Inflammatory macrophage treated with lipopolysaccharide for 1 hour (primary cell): ENCODE measurements at regions not wholly inside any gene's neighbourhood (a gene's known extent, or its start where the extent isn't known, plus 50 kb on each side); places are given as distances from the start of the nearest gene placed in this dataset.
A peak's percentile ranks its signal among the peaks of the same experiment; 100 is the strongest.
"Not testable (repeated sequence)": the region's sequence is repeated elsewhere in the genome, so short reads cannot be mapped to it uniquely, and the experiment has no call there.

ENCODE experiments used
- DNase-seq, 2 donors: peaks; one replicate each; pipeline ENCODE4 v3.0.0-alpha.2; 2020 to 2022

GRCh38 chr14:25431211-25432076, 381.5 kb upstream of the STXBP6 start:
- DNase-seq, result no peak

GRCh38 chr14:25430808-25431207, 380.9 kb upstream of the STXBP6 start:
- no peak for DNase-seq

GRCh38 chr14:25412998-25413397, 363.1 kb upstream of the STXBP6 start:
- no peak for DNase-seq

GRCh38 chr14:25411781-25412757, 362.1 kb upstream of the STXBP6 start:
- peak in 1 of 2 donors; percentile 4 for DNase-seq

- DNase-seq, result peak; percentile 30 to 71
Observed at GRCh38 chr14:25406818-25407217, 356.9 kb upstream of the STXBP6 start.

- DNase-seq, result peak; percentile 25 to 74
Observed at GRCh38 chr14:25400607-25401206, 350.8 kb upstream of the STXBP6 start.

- DNase-seq, result no peak
Observed at GRCh38 chr14:25396128-25396527, 346.2 kb upstream of the STXBP6 start.

GRCh38 chr14:25394791-25395391, 344.9 kb upstream of the STXBP6 start:
- DNase-seq, result no peak

- no peak for DNase-seq
Observed at GRCh38 chr14:25394356-25394755, 344.4 kb upstream of the STXBP6 start.

- DNase-seq, result no peak
Observed at GRCh38 chr14:25389948-25390347, 340.0 kb upstream of the STXBP6 start.

- no peak for DNase-seq
Observed at GRCh38 chr14:25381498-25381897, 331.6 kb upstream of the STXBP6 start.

- DNase-seq, result no peak
Observed at GRCh38 chr14:25375639-25376038, 325.7 kb upstream of the STXBP6 start.

GRCh38 chr14:25371068-25371467, 321.1 kb upstream of the STXBP6 start:
- no peak for DNase-seq

- not testable (repeated sequence) for DNase-seq
Observed at GRCh38 chr14:25370057-25370456, 320.1 kb upstream of the STXBP6 start.

GRCh38 chr14:25358330-25358729, 308.4 kb upstream of the STXBP6 start:
- no peak for DNase-seq

- no peak for DNase-seq
Observed at GRCh38 chr14:25351269-25351668, 301.3 kb upstream of the STXBP6 start.

GRCh38 chr14:25350802-25351201, 300.9 kb upstream of the STXBP6 start:
- DNase-seq, result no peak

- no peak for DNase-seq
Observed at GRCh38 chr14:25350021-25350420, 300.1 kb upstream of the STXBP6 start.

- DNase-seq, result no peak
Observed at GRCh38 chr14:25349269-25349668, 299.3 kb upstream of the STXBP6 start.

GRCh38 chr14:25340882-25341281, 290.9 kb upstream of the STXBP6 start:
- DNase-seq, result no peak

- DNase-seq, result no peak
Observed at GRCh38 chr14:25322784-25323183, 272.8 kb upstream of the STXBP6 start.

GRCh38 chr14:25316007-25316406, 266.1 kb upstream of the STXBP6 start:
- not testable (repeated sequence) for DNase-seq

GRCh38 chr14:25308244-25308643, 258.3 kb upstream of the STXBP6 start:
- no peak for DNase-seq
